ENCODE measurements at regions not wholly inside any gene's neighbourhood (a gene's known extent, or its start where the extent isn't known, plus 50 kb on each side); places are given as distances from the start of the nearest gene placed in this dataset.
A peak's percentile ranks its signal among the peaks of the same experiment; 100 is the strongest.

DNA sequence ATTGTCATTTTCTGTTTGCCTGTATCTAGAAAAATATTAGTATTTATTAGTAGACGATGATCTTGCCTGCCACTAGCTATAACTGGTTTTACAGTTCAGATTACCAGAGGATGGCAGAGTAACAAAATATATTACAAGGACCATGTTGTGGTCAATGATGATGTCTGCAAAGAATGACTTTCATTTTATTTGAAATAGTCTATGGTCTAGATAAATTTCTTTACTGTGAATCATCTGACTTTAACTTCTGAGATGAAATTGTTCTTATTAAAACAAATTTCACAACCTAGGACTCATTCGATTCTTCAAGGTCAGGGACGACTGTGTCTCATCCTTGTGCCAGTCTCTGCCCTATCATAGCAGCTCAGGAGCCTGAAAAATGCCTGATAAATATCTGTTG, 637.8 kb upstream of the KLF12 start:
- no peak overlapping the region for H2AFZ ChIP-seq (ENCODE audit: low read length)
- H3K9ac ChIP-seq (ENCODE audit: insufficient read depth, low read length), result no peak overlapping the region
- H3K9me3 ChIP-seq (ENCODE audit: control insufficient read depth, insufficient read depth, low read depth, low read length), result no peaks in the 10 kb centered on the region
- peak overlapping the region; percentile 64 for H3K4me2 ChIP-seq (ENCODE audit: extremely low read depth, insufficient read depth, low read length)
- H3K36me3 ChIP-seq (ENCODE audit: control insufficient read depth, insufficient read depth, low read length), result no peaks in the 10 kb centered on the region
- DNase-seq (ENCODE audit: low read depth in 2 of 2), result peak; percentile 85 to 87
- no peak overlapping the region for H3K4me3 ChIP-seq (replicated peaks in 1 of 4; ENCODE audit: control extremely low read depth in 1 of 4, insufficient read depth in 1 of 4, low read depth in 3 of 4, low read length in 4 of 4)
- H3K27ac ChIP-seq (ENCODE audit: insufficient read depth, low read length), result peak overlapping the region; percentile 93
- TF ChIP-seq EZH2 (IDR thresholded peaks at IDR 0.05; ENCODE audit: low read length, missing control alignments), result no peak
- TF ChIP-seq, protein P1, sequence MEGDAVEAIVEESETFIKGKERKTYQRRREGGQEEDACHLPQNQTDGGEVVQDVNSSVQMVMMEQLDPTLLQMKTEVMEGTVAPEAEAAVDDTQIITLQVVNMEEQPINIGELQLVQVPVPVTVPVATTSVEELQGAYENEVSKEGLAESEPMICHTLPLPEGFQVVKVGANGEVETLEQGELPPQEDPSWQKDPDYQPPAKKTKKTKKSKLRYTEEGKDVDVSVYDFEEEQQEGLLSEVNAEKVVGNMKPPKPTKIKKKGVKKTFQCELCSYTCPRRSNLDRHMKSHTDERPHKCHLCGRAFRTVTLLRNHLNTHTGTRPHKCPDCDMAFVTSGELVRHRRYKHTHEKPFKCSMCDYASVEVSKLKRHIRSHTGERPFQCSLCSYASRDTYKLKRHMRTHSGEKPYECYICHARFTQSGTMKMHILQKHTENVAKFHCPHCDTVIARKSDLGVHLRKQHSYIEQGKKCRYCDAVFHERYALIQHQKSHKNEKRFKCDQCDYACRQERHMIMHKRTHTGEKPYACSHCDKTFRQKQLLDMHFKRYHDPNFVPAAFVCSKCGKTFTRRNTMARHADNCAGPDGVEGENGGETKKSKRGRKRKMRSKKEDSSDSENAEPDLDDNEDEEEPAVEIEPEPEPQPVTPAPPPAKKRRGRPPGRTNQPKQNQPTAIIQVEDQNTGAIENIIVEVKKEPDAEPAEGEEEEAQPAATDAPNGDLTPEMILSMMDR (conservative IDR thresholded peaks at IDR 0.05 in 1 of 2, IDR thresholded peaks at IDR 0.05 in 1 of 2; ENCODE audit: low read depth in 1 of 2, low read length in 2 of 2), result no peak
- no peaks in the 10 kb centered on the region for H3K27me3 ChIP-seq (ENCODE audit: control insufficient read depth, insufficient read depth, low read length)
- H3K4me1 ChIP-seq (ENCODE audit: control insufficient read depth, extremely low read depth, insufficient read depth, low read length), result peaks cover 16% of the 10 kb centered on the region
- no peaks in the 10 kb centered on the region for H3K79me2 ChIP-seq (ENCODE audit: control insufficient read depth, insufficient read depth, low read length)
- no peaks in the 10 kb centered on the region for H4K20me1 ChIP-seq (ENCODE audit: control insufficient read depth, extremely low read depth, insufficient read depth, low read length)

- Histone ChIP-seq H3K4me2 (ENCODE audit: extremely low read depth, insufficient read depth, low read length) (peak overlapping the region; percentile 37), H3K79me2 (ENCODE audit: control insufficient read depth, insufficient read depth, low read length) (no peaks in the 10 kb centered on the region), H3K9me3 (ENCODE audit: control insufficient read depth, insufficient read depth, low read depth, low read length) (no peaks in the 10 kb centered on the region), H2AFZ (ENCODE audit: low read length) (no peak overlapping the region), H3K4me1 (ENCODE audit: control insufficient read depth, extremely low read depth, insufficient read depth, low read length) (peaks cover 16% of the 10 kb centered on the region), H4K20me1 (ENCODE audit: control insufficient read depth, extremely low read depth, insufficient read depth, low read length) (no peaks in the 10 kb centered on the region), H3K36me3 (ENCODE audit: control insufficient read depth, insufficient read depth, low read length) (no peaks in the 10 kb centered on the region), H3K9ac (ENCODE audit: insufficient read depth, low read length) (no peak overlapping the region), H3K27ac (ENCODE audit: insufficient read depth, low read length) (peak overlapping the region; percentile 93), H3K4me3 (replicated peaks in 1 of 4; ENCODE audit: control extremely low read depth in 1 of 4, insufficient read depth in 1 of 4, low read depth in 3 of 4, low read length in 4 of 4) (no peak overlapping the region), H3K27me3 (ENCODE audit: control insufficient read depth, insufficient read depth, low read length) (no peaks in the 10 kb centered on the region)
- DNase-seq (ENCODE audit: low read depth in 2 of 2), result peak; percentile 77 to 94
- TF ChIP-seq, protein P1 (conservative IDR thresholded peaks at IDR 0.05 in 1 of 2, IDR thresholded peaks at IDR 0.05 in 1 of 2; ENCODE audit: low read depth in 1 of 2, low read length in 2 of 2), result no peak
- TF ChIP-seq EZH2 (IDR thresholded peaks at IDR 0.05; ENCODE audit: low read length, missing control alignments), result no peak
These were observed 636.2 kb upstream of the KLF12 start for GRCh38 chr13:74770361-74770760.

DNA sequence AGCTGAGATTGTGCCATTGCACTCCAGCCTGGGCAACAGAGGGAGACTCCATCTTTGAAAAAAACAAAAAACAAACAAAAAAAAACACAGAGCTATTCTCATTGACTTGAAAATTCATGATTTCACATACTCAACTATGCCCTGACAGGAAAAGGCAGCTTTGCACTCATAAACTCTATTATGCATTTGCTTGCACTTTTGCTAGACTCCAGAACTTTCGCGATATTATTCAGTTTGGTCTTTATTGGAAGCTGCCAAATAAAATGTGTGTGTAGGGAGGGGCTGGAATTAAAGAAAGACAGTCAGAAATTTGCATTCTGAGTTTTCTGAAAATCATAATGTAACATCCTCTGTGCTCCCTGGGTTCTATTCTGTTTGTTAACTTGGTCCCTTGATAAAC, 635.1 kb upstream of the KLF12 start:
- H3K9ac ChIP-seq (ENCODE audit: insufficient read depth, low read length), result no peak overlapping the region
- peaks cover 15% of the 10 kb centered on the region for H3K4me1 ChIP-seq (ENCODE audit: control insufficient read depth, extremely low read depth, insufficient read depth, low read length)
- no peaks in the 10 kb centered on the region for H3K9me3 ChIP-seq (ENCODE audit: control insufficient read depth, insufficient read depth, low read depth, low read length)
- no peak overlapping the region for H3K4me3 ChIP-seq (replicated peaks in 1 of 4; ENCODE audit: control extremely low read depth in 1 of 4, insufficient read depth in 1 of 4, low read depth in 3 of 4, low read length in 4 of 4)
- no peaks in the 10 kb centered on the region for H3K79me2 ChIP-seq (ENCODE audit: control insufficient read depth, insufficient read depth, low read length)
- no peak for TF ChIP-seq EZH2 (IDR thresholded peaks at IDR 0.05; ENCODE audit: low read length, missing control alignments)
- TF ChIP-seq, protein P1 (conservative IDR thresholded peaks at IDR 0.05 in 1 of 2, IDR thresholded peaks at IDR 0.05 in 1 of 2; ENCODE audit: low read depth in 1 of 2, low read length in 2 of 2), result no peak
- no peaks in the 10 kb centered on the region for H3K27me3 ChIP-seq (ENCODE audit: control insufficient read depth, insufficient read depth, low read length)
- no peak overlapping the region for H3K4me2 ChIP-seq (ENCODE audit: extremely low read depth, insufficient read depth, low read length)
- no peaks in the 10 kb centered on the region for H4K20me1 ChIP-seq (ENCODE audit: control insufficient read depth, extremely low read depth, insufficient read depth, low read length)
- no peak overlapping the region for H2AFZ ChIP-seq (ENCODE audit: low read length)
- H3K36me3 ChIP-seq (ENCODE audit: control insufficient read depth, insufficient read depth, low read length), result no peaks in the 10 kb centered on the region
- no peak for DNase-seq (ENCODE audit: low read depth in 2 of 2)
- no peak overlapping the region for H3K27ac ChIP-seq (ENCODE audit: insufficient read depth, low read length)

Measured in fibroblast of lung (primary cell).